Glutamatergic neuron (in vitro differentiated cells): ENCODE measurements at regions not wholly inside any gene's neighbourhood (a gene's known extent, or its start where the extent isn't known, plus 50 kb on each side); places are given as distances from the start of the nearest gene placed in this dataset.

ENCODE experiments used
- DNase-seq: peaks from one replicate; pipeline ENCODE4 v3.0.0; 2022
- H3K27ac Mint-ChIP-seq: one replicate; pipeline ENCODE4 v1.8.0; 2020; ENCODE audit warnings: mild to moderate bottlenecking, mixed read lengths, inconsistent platforms; ENCODE audit not compliant: unreplicated experiment
- H3K27me3 Mint-ChIP-seq: one replicate; pipeline ENCODE4 v1.8.0; 2020; ENCODE audit warnings: mild to moderate bottlenecking, moderate library complexity, mixed read lengths, inconsistent platforms; ENCODE audit not compliant: unreplicated experiment
- H3K36me3 Mint-ChIP-seq: one replicate; pipeline ENCODE4 v1.8.0; 2020; ENCODE audit warnings: mild to moderate bottlenecking, mixed read lengths, inconsistent platforms; ENCODE audit not compliant: unreplicated experiment
- H3K4me1 Mint-ChIP-seq: one replicate; pipeline ENCODE4 v1.8.0; 2020; ENCODE audit warnings: mild to moderate bottlenecking, low read depth, mixed read lengths, inconsistent platforms; ENCODE audit not compliant: unreplicated experiment
- H3K4me3 Mint-ChIP-seq: one replicate; pipeline ENCODE4 v1.8.0; 2020; ENCODE audit warnings: mild to moderate bottlenecking, mixed read lengths, inconsistent platforms; ENCODE audit not compliant: unreplicated experiment
- H3K9me3 Mint-ChIP-seq: one replicate; pipeline ENCODE4 v1.8.0; 2020; ENCODE audit warnings: mild to moderate bottlenecking, moderate library complexity, mixed read lengths, inconsistent platforms; ENCODE audit not compliant: unreplicated experiment
- TF ChIP-seq, protein P1 (sequence below): fragments of 200-600 bp; sonication (generic); IDR thresholded peaks from one replicate; pipeline ENCODE4 v1.5.0; 2021; ENCODE audit not compliant: partially characterized antibody, unreplicated experiment

DNA sequence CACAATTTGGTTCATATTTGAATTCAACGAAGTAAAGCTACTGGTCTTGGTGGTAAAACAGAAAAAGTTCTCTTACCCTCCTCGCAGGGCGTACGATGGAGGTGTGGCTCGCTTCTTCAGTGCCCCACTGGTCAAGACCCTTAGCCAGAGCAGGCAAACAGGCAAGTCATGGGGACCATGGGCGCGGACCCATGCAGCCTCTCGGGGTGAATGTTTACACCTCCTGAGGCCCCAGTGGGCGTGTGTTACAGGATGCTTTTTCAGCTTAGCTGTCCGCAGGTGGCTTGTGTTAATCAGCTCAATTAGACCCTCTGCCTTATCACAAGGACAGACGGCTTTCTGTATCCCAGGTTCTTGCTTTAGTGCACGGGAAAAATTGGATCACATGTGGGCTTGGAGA, 991.8 kb downstream of the GBE1 start:
- peak; percentile 14 for DNase-seq
- peaks cover 6% of the 10 kb centered on the region for H3K9me3 Mint-ChIP-seq
- no peaks in the 10 kb centered on the region for H3K36me3 Mint-ChIP-seq
- peak overlapping the region; percentile 20 for H3K27ac Mint-ChIP-seq
- peak overlapping the region; percentile 81 for H3K4me3 Mint-ChIP-seq
- H3K27me3 Mint-ChIP-seq = peaks cover 2% of the 10 kb centered on the region
- TF ChIP-seq, protein P1, sequence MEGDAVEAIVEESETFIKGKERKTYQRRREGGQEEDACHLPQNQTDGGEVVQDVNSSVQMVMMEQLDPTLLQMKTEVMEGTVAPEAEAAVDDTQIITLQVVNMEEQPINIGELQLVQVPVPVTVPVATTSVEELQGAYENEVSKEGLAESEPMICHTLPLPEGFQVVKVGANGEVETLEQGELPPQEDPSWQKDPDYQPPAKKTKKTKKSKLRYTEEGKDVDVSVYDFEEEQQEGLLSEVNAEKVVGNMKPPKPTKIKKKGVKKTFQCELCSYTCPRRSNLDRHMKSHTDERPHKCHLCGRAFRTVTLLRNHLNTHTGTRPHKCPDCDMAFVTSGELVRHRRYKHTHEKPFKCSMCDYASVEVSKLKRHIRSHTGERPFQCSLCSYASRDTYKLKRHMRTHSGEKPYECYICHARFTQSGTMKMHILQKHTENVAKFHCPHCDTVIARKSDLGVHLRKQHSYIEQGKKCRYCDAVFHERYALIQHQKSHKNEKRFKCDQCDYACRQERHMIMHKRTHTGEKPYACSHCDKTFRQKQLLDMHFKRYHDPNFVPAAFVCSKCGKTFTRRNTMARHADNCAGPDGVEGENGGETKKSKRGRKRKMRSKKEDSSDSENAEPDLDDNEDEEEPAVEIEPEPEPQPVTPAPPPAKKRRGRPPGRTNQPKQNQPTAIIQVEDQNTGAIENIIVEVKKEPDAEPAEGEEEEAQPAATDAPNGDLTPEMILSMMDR = no peak
- no peaks in the 10 kb centered on the region for H3K4me1 Mint-ChIP-seq

DNA sequence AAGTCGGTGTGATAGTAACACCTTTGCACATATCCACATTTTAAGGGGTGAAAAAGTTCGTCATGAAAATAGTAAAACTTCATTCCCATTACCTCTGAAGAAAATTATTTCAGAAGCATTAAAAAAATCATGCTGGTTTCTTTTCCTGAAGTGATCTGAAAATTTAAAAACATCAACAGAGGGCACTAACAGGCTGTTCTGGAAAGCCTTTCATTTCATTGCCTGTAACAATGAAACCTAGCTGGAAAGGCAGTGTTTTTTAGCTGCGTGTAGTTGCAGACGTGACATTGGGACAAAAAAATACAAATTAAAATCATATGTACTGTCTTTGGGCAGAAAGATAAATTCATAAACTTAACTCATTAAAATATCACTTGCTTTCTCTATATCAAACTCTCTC, 993.8 kb downstream of the GBE1 start:
- peaks cover 6% of the 10 kb centered on the region for H3K9me3 Mint-ChIP-seq
- H3K27ac Mint-ChIP-seq = no peak overlapping the region
- peaks cover 2% of the 10 kb centered on the region for H3K27me3 Mint-ChIP-seq
- no peak overlapping the region for H3K4me3 Mint-ChIP-seq
- TF ChIP-seq, protein P1 = no peak
- no peaks in the 10 kb centered on the region for H3K36me3 Mint-ChIP-seq
- no peaks in the 10 kb centered on the region for H3K4me1 Mint-ChIP-seq
- DNase-seq = no peak

DNA sequence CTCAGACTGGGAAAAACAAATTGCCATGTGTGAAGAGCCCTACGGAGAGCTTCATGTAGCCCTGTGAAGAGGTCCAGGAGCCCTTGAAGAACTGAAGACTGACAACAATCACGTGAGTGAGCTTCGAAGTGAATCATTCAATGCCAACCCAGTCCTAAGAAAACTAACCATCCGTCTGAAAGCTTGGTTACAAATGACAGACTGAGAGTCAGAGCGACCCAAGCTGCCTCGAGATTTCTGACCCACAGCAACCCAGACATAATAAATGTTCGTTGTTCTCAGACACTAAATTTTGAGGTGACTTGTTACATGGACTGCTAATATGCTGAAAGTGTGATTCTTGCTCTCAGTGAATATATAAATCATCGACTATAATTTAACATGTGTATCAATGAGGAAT, 987.2 kb upstream of the ROBO1 start:
- Mint-ChIP-seq H3K4me3 (no peak overlapping the region), H3K9me3 (no peaks in the 10 kb centered on the region), H3K27ac (no peak overlapping the region), H3K4me1 (no peaks in the 10 kb centered on the region), H3K27me3 (no peaks in the 10 kb centered on the region), H3K36me3 (no peaks in the 10 kb centered on the region)
- DNase-seq = no peak
- TF ChIP-seq, protein P1 = no peak

DNA sequence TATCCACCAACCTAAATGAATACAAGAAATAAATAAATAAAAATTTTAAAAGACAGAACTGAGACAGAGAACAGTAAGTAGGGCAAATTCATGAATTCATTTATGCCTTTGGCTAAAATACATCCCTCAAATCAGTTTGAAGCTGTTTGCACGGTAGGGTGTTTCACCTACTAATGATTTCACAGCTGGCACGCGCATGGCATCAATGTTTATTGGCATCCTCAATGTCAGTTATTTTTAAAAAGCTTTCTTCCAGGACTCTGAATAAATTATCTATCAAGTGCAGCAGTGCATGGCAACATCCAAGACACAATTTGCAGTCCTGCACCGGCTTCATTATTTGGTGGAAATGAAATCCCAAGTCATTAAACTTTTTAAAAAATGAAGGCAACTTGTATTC, 985.2 kb upstream of the ROBO1 start:
- Mint-ChIP-seq H3K4me1 (no peaks in the 10 kb centered on the region), H3K4me3 (no peak overlapping the region), H3K27ac (no peak overlapping the region), H3K9me3 (no peaks in the 10 kb centered on the region), H3K27me3 (no peaks in the 10 kb centered on the region), H3K36me3 (no peaks in the 10 kb centered on the region)
- TF ChIP-seq, protein P1 = no peak
- DNase-seq = no peak

DNA sequence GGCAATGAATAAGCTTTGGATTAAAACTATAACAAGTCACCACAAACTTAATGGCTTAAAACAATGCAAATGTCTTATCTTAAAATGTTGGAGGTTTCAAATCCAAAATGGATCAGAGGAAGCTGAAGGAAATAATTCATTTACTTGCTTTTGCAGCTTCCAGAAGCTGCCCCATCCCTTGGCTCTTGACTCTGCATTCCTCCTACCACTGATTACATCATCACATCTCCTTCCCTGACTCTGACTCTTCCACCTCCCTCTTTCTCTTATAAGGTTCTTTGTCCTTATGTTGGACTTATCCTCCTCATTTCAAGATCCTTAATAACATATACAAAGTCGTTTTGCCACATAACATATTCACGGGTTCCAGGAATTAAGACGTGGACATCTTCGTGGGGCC, 982.8 kb upstream of the ROBO1 start:
- H3K27me3 Mint-ChIP-seq = no peaks in the 10 kb centered on the region
- H3K36me3 Mint-ChIP-seq = no peaks in the 10 kb centered on the region
- no peak for DNase-seq
- H3K4me1 Mint-ChIP-seq = no peaks in the 10 kb centered on the region
- H3K9me3 Mint-ChIP-seq = no peaks in the 10 kb centered on the region
- TF ChIP-seq, protein P1 = no peak
- no peak overlapping the region for H3K27ac Mint-ChIP-seq
- H3K4me3 Mint-ChIP-seq = no peak overlapping the region
